GM13976 (cell line): ENCODE measurements at regions not wholly inside any gene's neighbourhood (a gene's known extent, or its start where the extent isn't known, plus 50 kb on each side); places are given as distances from the start of the nearest gene placed in this dataset.
A peak's percentile ranks its signal among the peaks of the same experiment; 100 is the strongest.
"Not testable (repeated sequence)": the region's sequence is repeated elsewhere in the genome, so short reads cannot be mapped to it uniquely, and the experiment has no call there.

Experiments used
- DNase-seq: peaks from one replicate; pipeline ENCODE4 v3.0.0; 2012; ENCODE audit warnings: low spot score
- CTCF ChIP-seq: IDR thresholded peaks from 2 replicates; pipeline ENCODE4 v1.5.1; 2012; ENCODE audit warnings: borderline replicate concordance, mild to moderate bottlenecking; ENCODE audit not compliant: insufficient read depth; ENCODE audit errors: extremely low read depth, missing control alignments, control extremely low read depth
- in situ Hi-C: fragments of 300-500 bp; cut with MboI; formaldehyde crosslinking; loops from one replicate; pipeline ENCODE4 v1.12.0; 2022; ENCODE audit warnings: low sequenced_read_pairs, mixed read lengths, inconsistent platforms; ENCODE audit not compliant: unreplicated experiment

GRCh38 chr6:130494729-130495128, 128.9 kb downstream of the TMEM200A start:
- no peak for DNase-seq
- in situ Hi-C loops: no loop called here
- no peak for TF ChIP-seq CTCF

- no peak for DNase-seq
- TF ChIP-seq CTCF: no peak
- in situ Hi-C loops: no loop called here
Measured at GRCh38 chr6:130500693-130501092, 134.9 kb downstream of the TMEM200A start.

GRCh38 chr6:130503146-130503545, 137.3 kb downstream of the TMEM200A start:
- no peak for DNase-seq
- TF ChIP-seq CTCF: no peak
- in situ Hi-C loops: no loop called here

GRCh38 chr6:130505808-130506598, 140.2 kb downstream of the TMEM200A start:
- TF ChIP-seq CTCF: no peak
- no peak for DNase-seq
- in situ Hi-C loops: no loop called here

- DNase-seq, in situ Hi-C loops: not testable (repeated sequence)
Measured at GRCh38 chr6:130507005-130507665, 141.3 kb downstream of the TMEM200A start.

- in situ Hi-C loops: no loop called here
- no peak for DNase-seq
- no peak for TF ChIP-seq CTCF
Measured at GRCh38 chr6:130507666-130508028, 141.8 kb downstream of the TMEM200A start.

- in situ Hi-C loops: no loop called here
- no peak for TF ChIP-seq CTCF
- peak; percentile 31 for DNase-seq
Measured at GRCh38 chr6:130513770-130514169, 148.0 kb downstream of the TMEM200A start.
